ENCODE measurements at regions not wholly inside any gene's neighbourhood (a gene's known extent, or its start where the extent isn't known, plus 50 kb on each side); places are given as distances from the start of the nearest gene placed in this dataset.

GRCh38 chr1:87684713-87685205, 356.1 kb downstream of the LMO4 start:
- TF ChIP-seq CREB5 (CRISPR knock-in tag; IDR thresholded peaks at IDR 0.05; ENCODE audit: low read depth), result no peak
- no peak for TF ChIP-seq PATZ1 (CRISPR knock-in tag; IDR thresholded peaks at IDR 0.05; ENCODE audit: borderline replicate concordance)
- TF ChIP-seq ZNF70 (CRISPR knock-in tag; IDR thresholded peaks at IDR 0.05), result no peak
- TF ChIP-seq RARB (CRISPR knock-in tag; IDR thresholded peaks at IDR 0.05), result no peak
- no peak for TF ChIP-seq ZC3H10 (CRISPR knock-in tag; IDR thresholded peaks at IDR 0.05)
- no peak for TF ChIP-seq SNAI2 (CRISPR knock-in tag; IDR thresholded peaks at IDR 0.05)
- TF ChIP-seq OSR1 (CRISPR knock-in tag; IDR thresholded peaks at IDR 0.05), result no peak
- TF ChIP-seq, protein P1, sequence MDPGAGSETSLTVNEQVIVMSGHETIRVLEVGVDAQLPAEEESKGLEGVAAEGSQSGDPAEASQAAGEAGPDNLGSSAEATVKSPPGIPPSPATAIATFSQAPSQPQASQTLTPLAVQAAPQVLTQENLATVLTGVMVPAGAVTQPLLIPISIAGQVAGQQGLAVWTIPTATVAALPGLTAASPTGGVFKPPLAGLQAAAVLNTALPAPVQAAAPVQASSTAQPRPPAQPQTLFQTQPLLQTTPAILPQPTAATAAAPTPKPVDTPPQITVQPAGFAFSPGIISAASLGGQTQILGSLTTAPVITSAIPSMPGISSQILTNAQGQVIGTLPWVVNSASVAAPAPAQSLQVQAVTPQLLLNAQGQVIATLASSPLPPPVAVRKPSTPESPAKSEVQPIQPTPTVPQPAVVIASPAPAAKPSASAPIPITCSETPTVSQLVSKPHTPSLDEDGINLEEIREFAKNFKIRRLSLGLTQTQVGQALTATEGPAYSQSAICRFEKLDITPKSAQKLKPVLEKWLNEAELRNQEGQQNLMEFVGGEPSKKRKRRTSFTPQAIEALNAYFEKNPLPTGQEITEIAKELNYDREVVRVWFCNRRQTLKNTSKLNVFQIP (CRISPR knock-in tag; IDR thresholded peaks at IDR 0.05; ENCODE audit: borderline replicate concordance, low read depth), result no peak
- no peak for TF ChIP-seq CSDC2 (CRISPR knock-in tag; IDR thresholded peaks at IDR 0.05)
- TF ChIP-seq ZFP30 (CRISPR knock-in tag; IDR thresholded peaks at IDR 0.05), result no peak
- no peak for TF ChIP-seq ARNTL (CRISPR knock-in tag; IDR thresholded peaks at IDR 0.05; ENCODE audit: borderline replicate concordance, low read depth)
- TF ChIP-seq ESRRG (CRISPR knock-in tag; IDR thresholded peaks at IDR 0.05), result no peak
- TF ChIP-seq CSRNP3 (CRISPR knock-in tag; IDR thresholded peaks at IDR 0.05), result no peak
- no peak for TF ChIP-seq PPARA (CRISPR knock-in tag; IDR thresholded peaks at IDR 0.05; ENCODE audit: borderline replicate concordance)
